Glomerular visceral epithelial cell (primary cell): ENCODE measurements at regions not wholly inside any gene's neighbourhood (a gene's known extent, or its start where the extent isn't known, plus 50 kb on each side); places are given as distances from the start of the nearest gene placed in this dataset.

ENCODE experiments used
- DNase-seq: peaks from one replicate; pipeline ENCODE4 v3.0.0-alpha.2; 2016; ENCODE audit errors: extremely low spot score

- peak; percentile 95 for DNase-seq
Observed at GRCh38 chr14:51396222-51396815, 156.3 kb downstream of the TMX1 start.

- peak; percentile 85 for DNase-seq
Observed at GRCh38 chr14:51398898-51399297, 158.9 kb downstream of the TMX1 start.

GRCh38 chr14:51400139-51400538 lies 160.1 kb downstream of the TMX1 start:
- peak; percentile 40 for DNase-seq

GRCh38 chr14:51401272-51401671 lies 161.2 kb downstream of the TMX1 start:
- DNase-seq = no peak

GRCh38 chr14:51401756-51402155 lies 161.7 kb downstream of the TMX1 start:
- no peak for DNase-seq

GRCh38 chr14:51410897-51411296 lies 170.8 kb downstream of the TMX1 start:
- no peak for DNase-seq

- no peak for DNase-seq
Observed at GRCh38 chr14:51419685-51420084, 179.6 kb downstream of the TMX1 start.

GRCh38 chr14:51422704-51423103 lies 182.7 kb downstream of the TMX1 start:
- DNase-seq = no peak

- DNase-seq = no peak
Observed at GRCh38 chr14:51424041-51424440, 184.0 kb downstream of the TMX1 start.

GRCh38 chr14:51424561-51425251 lies 184.7 kb downstream of the TMX1 start:
- DNase-seq = no peak

GRCh38 chr14:51428981-51429380 lies 188.9 kb downstream of the TMX1 start:
- DNase-seq = no peak

GRCh38 chr14:51430079-51430478 lies 190.0 kb downstream of the TMX1 start:
- DNase-seq = no peak

- no peak for DNase-seq
Observed at GRCh38 chr14:51430633-51431032, 190.6 kb downstream of the TMX1 start.

GRCh38 chr14:51431033-51431709 lies 191.1 kb downstream of the TMX1 start:
- no peak for DNase-seq

GRCh38 chr14:51431741-51432140 lies 191.7 kb downstream of the TMX1 start:
- DNase-seq = no peak

- no peak for DNase-seq
Observed at GRCh38 chr14:51432302-51432948, 192.4 kb downstream of the TMX1 start.

- no peak for DNase-seq
Observed at GRCh38 chr14:51436630-51437029, 196.6 kb downstream of the TMX1 start.

GRCh38 chr14:51439896-51440295 lies 199.8 kb downstream of the TMX1 start:
- DNase-seq = no peak

GRCh38 chr14:51441001-51441400 lies 201.0 kb downstream of the TMX1 start:
- no peak for DNase-seq

GRCh38 chr14:51442513-51443175 lies 202.6 kb downstream of the TMX1 start:
- DNase-seq = peak; percentile 92

- DNase-seq = no peak
Observed at GRCh38 chr14:51443195-51444018, 203.4 kb downstream of the TMX1 start.
